ENCODE measurements at regions not wholly inside any gene's neighbourhood (a gene's known extent, or its start where the extent isn't known, plus 50 kb on each side); places are given as distances from the start of the nearest gene placed in this dataset.
"Not testable (repeated sequence)": the region's sequence is repeated elsewhere in the genome, so short reads cannot be mapped to it uniquely, and the experiment has no call there.

GRCh38 chr1:2953688-2954285 lies 67.5 kb upstream of the ACTRT2 start:
- no peak overlapping the region for H3K27ac Mint-ChIP-seq (ENCODE audit: unreplicated experiment)
- H3K4me3 Mint-ChIP-seq = no peak overlapping the region
- no peaks in the 10 kb centered on the region for H3K4me1 Mint-ChIP-seq
- no peaks in the 10 kb centered on the region for H3K27me3 Mint-ChIP-seq (ENCODE audit: low read depth)
- DNase-seq (ENCODE audit: low read depth, low spot score) = no peak
- no peak for TF ChIP-seq CTCF (conservative IDR thresholded peaks at IDR 0.05)
- H3K36me3 Mint-ChIP-seq (ENCODE audit: low read depth) = peaks cover 12% of the 10 kb centered on the region
- peaks cover 31% of the 10 kb centered on the region for H3K9me3 Mint-ChIP-seq

GRCh38 chr1:2955652-2956051 lies 65.6 kb upstream of the ACTRT2 start:
- no peak for TF ChIP-seq CTCF (conservative IDR thresholded peaks at IDR 0.05)
- Mint-ChIP-seq H3K4me1 (no peaks in the 10 kb centered on the region), H3K27me3 (ENCODE audit: low read depth) (no peaks in the 10 kb centered on the region), H3K4me3 (no peak overlapping the region), H3K36me3 (ENCODE audit: low read depth) (peaks cover 12% of the 10 kb centered on the region), H3K9me3 (peaks cover 31% of the 10 kb centered on the region), H3K27ac (ENCODE audit: unreplicated experiment) (no peak overlapping the region)
- DNase-seq (ENCODE audit: low read depth, low spot score) = no peak

DNA sequence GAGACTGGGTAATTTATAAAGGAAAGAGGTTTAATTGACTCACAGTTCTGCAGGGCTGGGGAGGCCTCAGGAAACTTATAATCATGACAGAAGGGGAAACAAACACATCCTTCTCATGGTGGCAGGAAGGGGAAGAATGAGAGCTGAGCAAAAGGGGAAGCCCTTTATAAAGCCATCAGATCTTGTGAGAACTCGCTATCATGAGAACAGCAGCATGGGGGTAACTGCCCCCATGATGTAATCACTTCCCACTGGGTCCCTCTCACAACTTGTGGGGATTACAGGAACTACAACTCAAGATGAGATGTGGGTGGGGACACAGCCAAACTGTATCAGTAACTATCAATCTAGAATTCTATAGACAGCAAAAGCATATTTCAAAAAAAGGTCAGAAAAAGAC lies 64.7 kb upstream of the ACTRT2 start:
- TF ChIP-seq CTCF (conservative IDR thresholded peaks at IDR 0.05) = no peak
- Mint-ChIP-seq H3K36me3 (ENCODE audit: low read depth) (peaks cover 12% of the 10 kb centered on the region), H3K9me3 (peaks cover 31% of the 10 kb centered on the region), H3K27me3 (ENCODE audit: low read depth) (no peaks in the 10 kb centered on the region), H3K27ac (ENCODE audit: unreplicated experiment) (no peak overlapping the region), H3K4me1 (no peaks in the 10 kb centered on the region), H3K4me3 (no peak overlapping the region)
- no peak for DNase-seq (ENCODE audit: low read depth, low spot score)

DNA sequence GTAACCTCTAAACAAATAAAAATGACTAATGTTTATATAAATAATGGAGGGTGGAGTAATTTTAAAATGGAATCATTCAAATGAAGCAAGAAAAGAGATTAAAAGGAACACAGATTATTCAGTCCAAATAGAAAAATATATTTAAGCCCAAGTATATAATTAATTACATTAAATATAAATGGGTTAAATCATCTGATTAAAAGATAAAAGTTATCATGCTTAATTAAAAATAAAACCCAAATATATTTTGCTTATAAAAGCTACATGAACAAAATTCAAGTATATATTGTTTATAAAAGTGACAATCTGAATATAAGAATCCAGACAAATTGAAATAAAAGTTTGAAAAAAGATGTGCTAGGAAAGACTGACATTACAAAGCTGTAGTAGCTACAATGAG lies 63.9 kb upstream of the ACTRT2 start:
- H3K4me1 Mint-ChIP-seq = no peaks in the 10 kb centered on the region
- no peak for TF ChIP-seq CTCF (conservative IDR thresholded peaks at IDR 0.05)
- H3K27me3 Mint-ChIP-seq (ENCODE audit: low read depth) = no peaks in the 10 kb centered on the region
- H3K9me3 Mint-ChIP-seq = peaks cover 31% of the 10 kb centered on the region
- no peak overlapping the region for H3K4me3 Mint-ChIP-seq
- H3K36me3 Mint-ChIP-seq (ENCODE audit: low read depth) = peaks cover 12% of the 10 kb centered on the region
- no peak overlapping the region for H3K27ac Mint-ChIP-seq (ENCODE audit: unreplicated experiment)
- no peak for DNase-seq (ENCODE audit: low read depth, low spot score)

DNA sequence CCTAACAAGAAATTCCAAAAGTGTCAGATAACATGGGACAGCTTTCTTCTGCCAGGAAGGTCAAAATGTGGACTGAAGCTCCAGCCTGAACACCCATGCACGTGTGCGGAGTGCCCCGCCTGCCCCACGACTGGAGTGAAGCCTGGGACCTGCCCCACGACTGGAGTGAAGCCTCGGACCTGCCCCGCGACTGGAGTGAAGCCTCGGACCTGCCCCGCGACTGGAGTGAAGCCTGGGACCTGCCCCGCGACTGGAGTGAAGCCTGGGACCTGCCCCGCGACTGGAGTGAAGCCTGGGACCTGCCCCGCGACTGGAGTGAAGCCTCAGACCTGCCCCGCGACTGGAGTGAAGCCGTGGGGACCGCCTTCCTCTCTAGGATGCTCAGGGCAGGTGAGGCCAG lies 61.4 kb upstream of the ACTRT2 start:
- H3K4me1 Mint-ChIP-seq; H3K36me3 Mint-ChIP-seq (ENCODE audit: low read depth); DNase-seq (ENCODE audit: low read depth, low spot score); H3K4me3 Mint-ChIP-seq; H3K27me3 Mint-ChIP-seq (ENCODE audit: low read depth); H3K27ac Mint-ChIP-seq (ENCODE audit: unreplicated experiment): not testable (repeated sequence)
- H3K9me3 Mint-ChIP-seq = peaks cover 17% of the 10 kb centered on the region

DNA sequence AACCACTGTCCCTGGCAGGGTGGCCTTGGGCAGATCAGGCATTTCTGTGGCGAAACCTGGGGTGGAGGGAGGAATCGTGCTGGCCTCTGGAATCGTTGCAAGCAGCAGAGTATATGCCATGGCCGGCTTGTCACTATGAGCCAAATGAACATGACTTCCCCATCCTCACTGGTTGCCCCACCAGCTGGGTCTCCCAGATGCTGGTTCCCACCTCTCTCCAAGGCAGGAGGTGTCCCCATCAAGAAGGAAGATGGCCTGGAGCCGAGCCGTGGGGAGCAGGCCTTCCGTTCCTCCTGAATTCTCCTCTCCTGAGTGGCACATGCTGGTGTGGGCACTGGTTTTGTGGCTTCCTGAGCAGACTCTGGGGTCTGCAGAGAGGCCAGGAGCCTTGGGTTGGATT lies 60.2 kb upstream of the ACTRT2 start:
- H3K4me1 Mint-ChIP-seq = no peaks in the 10 kb centered on the region
- peaks cover 17% of the 10 kb centered on the region for H3K9me3 Mint-ChIP-seq
- no peak overlapping the region for H3K4me3 Mint-ChIP-seq
- no peak for TF ChIP-seq CTCF (conservative IDR thresholded peaks at IDR 0.05)
- no peaks in the 10 kb centered on the region for H3K27me3 Mint-ChIP-seq (ENCODE audit: low read depth)
- no peak for DNase-seq (ENCODE audit: low read depth, low spot score)
- H3K36me3 Mint-ChIP-seq (ENCODE audit: low read depth) = peaks cover under 1% of the 10 kb centered on the region
- H3K27ac Mint-ChIP-seq (ENCODE audit: unreplicated experiment) = no peak overlapping the region
